ENCODE measurements at regions not wholly inside any gene's neighbourhood (a gene's known extent, or its start where the extent isn't known, plus 50 kb on each side); places are given as distances from the start of the nearest gene placed in this dataset.

- ATAC-seq, result no peak
- CTCF ChIA-PET, result no interaction called here
These were observed 419.4 kb upstream of the CLINT1 start for GRCh38 chr5:158278216-158278925.

GRCh38 chr5:158277276-158277675 is 418.3 kb upstream of the CLINT1 start:
- Histone ChIP-seq H3K9me2 (replicated peaks; ENCODE audit: low read length) (no peaks in the 10 kb centered on the region), H3K4me2 (ENCODE audit: low read length) (no peak overlapping the region), H3K36me3 (ENCODE audit: low read depth, low read length) (no peaks in the 10 kb centered on the region), H3K9ac (ENCODE audit: low read length) (no peak overlapping the region), H4K20me1 (ENCODE audit: low read length) (no peaks in the 10 kb centered on the region), H2AFZ (ENCODE audit: low read length) (no peak overlapping the region), H3K27ac (ENCODE audit: low read length) (no peak overlapping the region), H3K4me1 (ENCODE audit: insufficient read depth, low read length) (no peaks in the 10 kb centered on the region), H3F3A (ENCODE audit: low read length, unreplicated experiment) (no peaks in the 10 kb centered on the region), H3K9me3 (ENCODE audit: low read length) (no peaks in the 10 kb centered on the region), H3K79me2 (ENCODE audit: low read length) (no peaks in the 10 kb centered on the region), H3K27me3 (ENCODE audit: low read length) (peaks cover 61% of the 10 kb centered on the region), H3K4me3 (ENCODE audit: low read length) (no peak overlapping the region)
- intact Hi-C loops (cut with micrococcal nuclease), result no loop called here
- ChIA-PET POLR2A (ENCODE audit: unreplicated experiment) (no interaction called here), CTCF (interaction anchor here (0.7 kb wide), 1 partner anchor 202 kb away, joined by 4 read pairs; no protein-coding TSS in a partner anchor)
- no peak for ATAC-seq
- DNase-seq, result no peak
- no TSS peak for BruUV-seq (replicated peaks)
- no peak for TF ChIP-seq EZH2phosphoT487 (IDR thresholded peaks at IDR 0.05; ENCODE audit: borderline replicate concordance, low read length)
- TF ChIP-seq EZH2 (IDR thresholded peaks at IDR 0.05; ENCODE audit: low read length, unreplicated experiment), result no peak
- TF ChIP-seq CTCF (conservative IDR thresholded peaks at IDR 0.05; ENCODE audit: low read depth, low read length), result no peak

More at GRCh38 chr5:158278216-158278925, 419.4 kb upstream of the CLINT1 start:
- no peak for DNase-seq
- Histone ChIP-seq H3K9me2 (replicated peaks; ENCODE audit: low read length) (no peaks in the 10 kb centered on the region), H4K20me1 (ENCODE audit: low read length) (no peaks in the 10 kb centered on the region), H3K9me3 (ENCODE audit: low read length) (no peaks in the 10 kb centered on the region), H2AFZ (ENCODE audit: low read length) (no peak overlapping the region), H3K4me1 (ENCODE audit: insufficient read depth, low read length) (no peaks in the 10 kb centered on the region), H3K4me2 (ENCODE audit: low read length) (no peak overlapping the region), H3K36me3 (ENCODE audit: low read depth, low read length) (no peaks in the 10 kb centered on the region), H3K27me3 (ENCODE audit: low read length) (peaks cover 59% of the 10 kb centered on the region), H3K4me3 (ENCODE audit: low read length) (no peak overlapping the region), H3F3A (ENCODE audit: low read length, unreplicated experiment) (no peaks in the 10 kb centered on the region), H3K27ac (ENCODE audit: low read length) (no peak overlapping the region), H3K79me2 (ENCODE audit: low read length) (no peaks in the 10 kb centered on the region), H3K9ac (ENCODE audit: low read length) (no peak overlapping the region)
- BruUV-seq (replicated peaks), result no TSS peak
- intact Hi-C loops (cut with micrococcal nuclease), result no loop called here
- POLR2A ChIA-PET (ENCODE audit: unreplicated experiment), result no interaction called here
- TF ChIP-seq EZH2phosphoT487 (IDR thresholded peaks at IDR 0.05; ENCODE audit: borderline replicate concordance, low read length), result no peak
- no peak for TF ChIP-seq EZH2 (IDR thresholded peaks at IDR 0.05; ENCODE audit: low read length, unreplicated experiment)
- TF ChIP-seq CTCF (conservative IDR thresholded peaks at IDR 0.05; ENCODE audit: low read depth, low read length), result no peak

- no peaks in the 10 kb centered on the region for H3K4me1 ChIP-seq (ENCODE audit: insufficient read depth, low read length)
- no peaks in the 10 kb centered on the region for H3F3A ChIP-seq (ENCODE audit: low read length, unreplicated experiment)
- H3K27me3 ChIP-seq (ENCODE audit: low read length), result peaks cover 61% of the 10 kb centered on the region
- H3K4me3 ChIP-seq (ENCODE audit: low read length), result no peak overlapping the region
- POLR2A ChIA-PET (ENCODE audit: unreplicated experiment), result no interaction called here
- no peaks in the 10 kb centered on the region for H3K9me2 ChIP-seq (replicated peaks; ENCODE audit: low read length)
- H3K27ac ChIP-seq (ENCODE audit: low read length), result no peak overlapping the region
- no peak overlapping the region for H2AFZ ChIP-seq (ENCODE audit: low read length)
- no peaks in the 10 kb centered on the region for H3K79me2 ChIP-seq (ENCODE audit: low read length)
- H3K4me2 ChIP-seq (ENCODE audit: low read length), result no peak overlapping the region
- no TSS peak for BruUV-seq (replicated peaks)
- DNase-seq (no peak), ATAC-seq (no peak)
- H4K20me1 ChIP-seq (ENCODE audit: low read length), result no peaks in the 10 kb centered on the region
- H3K36me3 ChIP-seq (ENCODE audit: low read depth, low read length), result no peaks in the 10 kb centered on the region
- no peaks in the 10 kb centered on the region for H3K9me3 ChIP-seq (ENCODE audit: low read length)
- H3K9ac ChIP-seq (ENCODE audit: low read length), result no peak overlapping the region
- TF ChIP-seq CTCF (conservative IDR thresholded peaks at IDR 0.05; ENCODE audit: low read depth, low read length) (no peak), EZH2phosphoT487 (IDR thresholded peaks at IDR 0.05; ENCODE audit: borderline replicate concordance, low read length) (no peak), EZH2 (IDR thresholded peaks at IDR 0.05; ENCODE audit: low read length, unreplicated experiment) (no peak)
- CTCF ChIA-PET, result no interaction called here
- intact Hi-C loops (cut with micrococcal nuclease), result no loop called here
These were observed 417.7 kb upstream of the CLINT1 start for GRCh38 chr5:158276692-158277091.

Measured in PC-3 (cell line).